Keratinocyte (primary cell): ENCODE measurements at regions not wholly inside any gene's neighbourhood (a gene's known extent, or its start where the extent isn't known, plus 50 kb on each side); places are given as distances from the start of the nearest gene placed in this dataset.

Experiments
- DNase-seq: peaks from one replicate; pipeline ENCODE4 v3.0.0-alpha.2; 2011; ENCODE audit warnings: low read depth, missing footprints, low spot score
- FAIRE-seq: peaks from 2 replicates; lab custom pipeline; 2011; peaks lifted over from hg19 to GRCh38; lab: Jason Lieb, UNC
- H2AFZ ChIP-seq: 2 replicates; pipeline ENCODE4 v1.6.0; 2012; ENCODE audit warnings: low read length, control low read depth, inconsistent platforms; ENCODE audit not compliant: control insufficient read depth
- H3K27ac ChIP-seq: 2 replicates; pipeline ENCODE4 v1.5.1; 2011; ENCODE audit warnings: low read length; ENCODE audit not compliant: control insufficient read depth, insufficient read depth
- H3K27me3 ChIP-seq: 3 replicates; pipeline ENCODE4 v1.6.0; 2011; ENCODE audit warnings: low read length; ENCODE audit not compliant: control insufficient read depth, insufficient read depth; ENCODE audit errors: extremely low read depth
- H3K36me3 ChIP-seq, 2 experiments: 2 replicates in 1 of 2; 3 replicates in 1 of 2; pipeline ENCODE4 v1.5.1; 2011; ENCODE audit warnings: low read length in 2 of 2, mild to moderate bottlenecking in 1 of 2; ENCODE audit not compliant: control insufficient read depth in 2 of 2, insufficient read depth in 2 of 2; ENCODE audit errors: extremely low read depth in 1 of 2
- H3K4me1 ChIP-seq: 3 replicates; pipeline ENCODE4 v1.5.1; 2011; ENCODE audit warnings: low read length; ENCODE audit not compliant: control insufficient read depth, insufficient read depth; ENCODE audit errors: extremely low read depth
- H3K4me2 ChIP-seq: 3 replicates; pipeline ENCODE4 v1.6.0; 2011; ENCODE audit warnings: low read depth, low read length; ENCODE audit not compliant: control insufficient read depth, insufficient read depth; ENCODE audit errors: extremely low read depth
- H3K4me3 ChIP-seq, 3 experiments: fragments of 200-600 bp in 1 of 3; sonication (generic) in 1 of 3; 2 replicates in 2 of 3; 3 replicates in 1 of 3; pipeline ENCODE4 v1.5.1; 2011 to 2016; ENCODE audit warnings: low read length in 3 of 3, mild to moderate bottlenecking in 3 of 3, control low read depth in 2 of 3, inconsistent platforms in 1 of 3, low read depth in 1 of 3, mixed read lengths in 1 of 3, mixed run types in 1 of 3, moderate library complexity in 1 of 3; ENCODE audit not compliant: control insufficient read depth in 2 of 3, insufficient read depth in 2 of 3; ENCODE audit errors: extremely low read depth in 1 of 3
- H3K79me2 ChIP-seq: 2 replicates; pipeline ENCODE4 v1.6.0; 2012; ENCODE audit warnings: low read length; ENCODE audit not compliant: control insufficient read depth, insufficient read depth
- H3K9ac ChIP-seq: 3 replicates; pipeline ENCODE4 v1.6.0; 2011; ENCODE audit warnings: low read length; ENCODE audit not compliant: control insufficient read depth, insufficient read depth; ENCODE audit errors: extremely low read depth
- H3K9me1 ChIP-seq: 3 replicates; pipeline ENCODE4 v1.6.0; 2011; ENCODE audit warnings: low read length; ENCODE audit not compliant: control insufficient read depth, insufficient read depth; ENCODE audit errors: extremely low read depth
- H3K9me3 ChIP-seq: 2 replicates; pipeline ENCODE4 v1.5.1; 2012; ENCODE audit warnings: low read depth, low read length; ENCODE audit not compliant: control insufficient read depth
- H4K20me1 ChIP-seq: 3 replicates; pipeline ENCODE4 v1.6.0; 2011; ENCODE audit warnings: low read length; ENCODE audit not compliant: control insufficient read depth, insufficient read depth; ENCODE audit errors: extremely low read depth
- EZH2 ChIP-seq: IDR thresholded peaks from one replicate; pipeline ENCODE4 v1.6.1; 2012; ENCODE audit warnings: inconsistent platforms, mild to moderate bottlenecking, low read length, moderate library complexity
- dilution Hi-C: fragments of 300-500 bp; cut with MboI; formaldehyde crosslinking; loops from one replicate; pipeline ENCODE4 v1.7.0; 2020; ENCODE audit warnings: low sequenced_read_pairs; ENCODE audit not compliant: extremely low pct_ligation_motif_present
- TF ChIP-seq, protein P1 (sequence below), 3 experiments: IDR thresholded peaks in 1 of 3; conservative IDR thresholded peaks in 1 of 3; optimal IDR thresholded peaks in 1 of 3; 2 replicates in 2 of 3; 3 replicates in 1 of 3; pipeline versions ENCODE3 to v1.5.1; 2011; ENCODE audit warnings: low read length in 3 of 3, mild to moderate bottlenecking in 3 of 3, moderate library complexity in 2 of 3, control low read depth in 1 of 3, inconsistent platforms in 1 of 3; ENCODE audit not compliant: insufficient read depth in 2 of 3; ENCODE audit errors: extremely low read depth in 1 of 3

DNA sequence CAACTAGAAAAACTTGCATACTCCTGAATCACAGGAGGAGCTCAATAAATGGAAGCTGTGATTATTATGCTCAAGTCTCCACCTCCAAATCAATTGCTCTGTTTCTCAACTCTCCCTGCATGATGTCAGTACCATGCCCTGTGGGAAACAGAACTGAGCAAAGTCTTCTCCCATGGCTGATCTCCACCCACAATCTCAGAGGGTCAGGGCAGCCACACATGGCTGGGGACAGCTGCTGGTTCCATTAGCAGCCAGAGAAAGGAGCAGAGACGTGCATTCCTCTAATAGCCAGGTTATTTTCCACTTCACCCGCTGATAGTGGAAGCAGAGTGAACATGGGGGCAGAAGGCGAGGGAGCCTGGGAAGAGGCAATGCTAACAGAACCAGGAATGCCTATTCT lies 85.5 kb upstream of the TMEM132E start:
- Histone ChIP-seq H3K9me3 (no peaks in the 10 kb centered on the region), H3K27ac (no peak overlapping the region), H3K79me2 (no peaks in the 10 kb centered on the region), H3K4me2 (no peak overlapping the region), H4K20me1 (no peaks in the 10 kb centered on the region), H3K9ac (no peak overlapping the region), H3K4me1 (no peaks in the 10 kb centered on the region), H3K36me3 (no peaks in the 10 kb centered on the region), H3K9me1 (no peaks in the 10 kb centered on the region), H3K4me3 (no peak overlapping the region), H2AFZ (no peak overlapping the region), H3K27me3 (no peaks in the 10 kb centered on the region)
- TF ChIP-seq, protein P1, sequence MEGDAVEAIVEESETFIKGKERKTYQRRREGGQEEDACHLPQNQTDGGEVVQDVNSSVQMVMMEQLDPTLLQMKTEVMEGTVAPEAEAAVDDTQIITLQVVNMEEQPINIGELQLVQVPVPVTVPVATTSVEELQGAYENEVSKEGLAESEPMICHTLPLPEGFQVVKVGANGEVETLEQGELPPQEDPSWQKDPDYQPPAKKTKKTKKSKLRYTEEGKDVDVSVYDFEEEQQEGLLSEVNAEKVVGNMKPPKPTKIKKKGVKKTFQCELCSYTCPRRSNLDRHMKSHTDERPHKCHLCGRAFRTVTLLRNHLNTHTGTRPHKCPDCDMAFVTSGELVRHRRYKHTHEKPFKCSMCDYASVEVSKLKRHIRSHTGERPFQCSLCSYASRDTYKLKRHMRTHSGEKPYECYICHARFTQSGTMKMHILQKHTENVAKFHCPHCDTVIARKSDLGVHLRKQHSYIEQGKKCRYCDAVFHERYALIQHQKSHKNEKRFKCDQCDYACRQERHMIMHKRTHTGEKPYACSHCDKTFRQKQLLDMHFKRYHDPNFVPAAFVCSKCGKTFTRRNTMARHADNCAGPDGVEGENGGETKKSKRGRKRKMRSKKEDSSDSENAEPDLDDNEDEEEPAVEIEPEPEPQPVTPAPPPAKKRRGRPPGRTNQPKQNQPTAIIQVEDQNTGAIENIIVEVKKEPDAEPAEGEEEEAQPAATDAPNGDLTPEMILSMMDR (optimal IDR thresholded peaks at IDR 0.05 in 1 of 3, IDR thresholded peaks at IDR 0.05 in 1 of 3, conservative IDR thresholded peaks at IDR 0.05 in 1 of 3; ENCODE audit: extremely low read depth in 1 of 3, insufficient read depth in 2 of 3, low read length in 3 of 3): no peak
- no peak for TF ChIP-seq EZH2
- dilution Hi-C loops: no loop called here
- no peak for DNase-seq
- FAIRE-seq: no peak

DNA sequence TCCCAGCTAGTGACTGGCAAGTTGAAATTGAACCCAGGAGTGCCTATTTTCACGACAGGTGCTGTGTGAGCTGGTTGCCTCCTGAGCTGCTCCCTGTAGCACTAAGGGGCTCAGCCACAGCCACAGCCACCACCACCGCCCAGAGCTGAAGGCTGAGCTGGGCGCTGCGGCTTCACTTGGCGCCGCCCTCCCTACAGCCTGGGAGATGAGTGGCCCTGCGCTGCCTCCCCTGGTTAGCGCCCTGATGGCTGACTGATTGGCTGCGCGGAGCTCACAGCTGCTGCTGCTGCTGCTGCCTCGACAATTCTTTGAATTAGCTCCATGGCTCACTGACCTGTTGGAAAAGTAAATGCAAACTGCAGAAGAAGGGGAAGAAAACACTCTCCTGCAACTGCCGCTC lies 91.8 kb upstream of the TMEM132E start:
- Histone ChIP-seq H3K79me2 (no peaks in the 10 kb centered on the region), H3K9me3 (no peaks in the 10 kb centered on the region), H3K27ac (no peak overlapping the region), H3K4me1 (no peaks in the 10 kb centered on the region), H3K4me3 (no peak overlapping the region), H3K36me3 (no peaks in the 10 kb centered on the region), H3K27me3 (no peaks in the 10 kb centered on the region), H3K4me2 (no peak overlapping the region), H2AFZ (no peak overlapping the region), H3K9me1 (no peaks in the 10 kb centered on the region), H4K20me1 (no peaks in the 10 kb centered on the region), H3K9ac (no peak overlapping the region)
- dilution Hi-C loops: no loop called here
- FAIRE-seq (no peak), DNase-seq (no peak)
- TF ChIP-seq, protein P1 (optimal IDR thresholded peaks at IDR 0.05 in 1 of 3, IDR thresholded peaks at IDR 0.05 in 1 of 3, conservative IDR thresholded peaks at IDR 0.05 in 1 of 3; ENCODE audit: extremely low read depth in 1 of 3, insufficient read depth in 2 of 3, low read length in 3 of 3): no peak
- TF ChIP-seq EZH2: no peak
